Vagina (tissue), 2 donors: ENCODE measurements at regions not wholly inside any gene's neighbourhood (a gene's known extent, or its start where the extent isn't known, plus 50 kb on each side); places are given as distances from the start of the nearest gene placed in this dataset.

Source experiments
- POLR2A ChIP-seq, 2 donors: fragments of 450-650 bp; IDR thresholded peaks; one replicate each; pipeline ENCODE4 v1.6.1; 2017; ENCODE audit warnings: antibody characterized with exemption in 2 of 2, mild to moderate bottlenecking in 2 of 2, moderate library complexity in 2 of 2
- POLR2AphosphoS5 ChIP-seq, 2 donors: sonication (generic); formaldehyde crosslinking; IDR thresholded peaks; one replicate each; pipeline ENCODE4 v1.9.0; 2017; ENCODE audit warnings: antibody characterized with exemption in 2 of 2, mild to moderate bottlenecking in 2 of 2, low read depth in 1 of 2; ENCODE audit not compliant: insufficient read depth in 1 of 2

DNA sequence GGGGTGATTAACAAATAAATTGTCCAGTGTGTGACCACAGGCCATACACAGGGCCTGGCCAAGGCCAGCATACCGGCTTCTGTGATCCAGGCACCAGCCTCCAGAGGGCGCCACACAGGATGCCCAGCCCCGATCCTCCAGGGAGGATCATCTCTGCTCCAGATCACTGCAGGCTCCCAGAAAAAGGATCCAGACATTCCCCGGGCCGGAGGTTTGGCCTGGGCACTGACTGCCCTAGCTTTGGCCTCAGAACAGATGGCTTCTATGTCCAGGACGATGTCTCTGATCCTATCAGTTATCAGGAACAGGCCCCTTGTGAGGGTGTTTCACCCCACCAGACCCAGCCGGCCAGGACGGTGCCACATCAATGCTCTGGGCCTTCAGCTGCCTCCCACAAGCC, 74.5 kb upstream of the LMO1 start:
- TF ChIP-seq POLR2A (IDR thresholded peaks at IDR 0.05) (no peak), POLR2AphosphoS5 (IDR thresholded peaks at IDR 0.05; ENCODE audit: insufficient read depth in 1 of 2, low read depth in 1 of 2) (no peak)
